OCI-LY3 (cell line): ENCODE measurements at regions not wholly inside any gene's neighbourhood (a gene's known extent, or its start where the extent isn't known, plus 50 kb on each side); places are given as distances from the start of the nearest gene placed in this dataset.

Experiments
- H2AFZ ChIP-seq: fragments of 200-600, 300-600 bp; shearing (Covaris generic); 2 replicates; pipeline ENCODE4 v1.6.0; 2014; ENCODE audit warnings: antibody characterized with exemption, low read depth, low read length
- H3K27ac ChIP-seq: fragments of 200-600, 300-600 bp; sonication (generic); 2 replicates; pipeline ENCODE4 v1.5.1; 2014; ENCODE audit warnings: mild to moderate bottlenecking, low read length, moderate library complexity, mixed read lengths
- H3K27me3 ChIP-seq: fragments of 200-600, 300-600 bp; sonication (generic); 2 replicates; pipeline ENCODE4 v1.6.1; 2014; ENCODE audit warnings: low read depth, low read length, mixed read lengths
- H3K36me3 ChIP-seq: fragments of 200-600, 300-600 bp; sonication (generic); replicated peaks from 2 replicates; pipeline ENCODE3; 2014; ENCODE audit warnings: low read depth, low read length, mixed read lengths
- H3K4me1 ChIP-seq: fragments of 300-600, 200-600 bp; sonication (generic); 2 replicates; pipeline ENCODE4 v1.6.1; 2014; ENCODE audit warnings: low read length, mixed read lengths
- H3K4me2 ChIP-seq: fragments of 200-600, 300-600 bp; sonication (generic); 2 replicates; pipeline ENCODE4 v1.6.1; 2014; ENCODE audit warnings: low read length, mixed read lengths
- H3K4me3 ChIP-seq: fragments of 300-600, 200-600 bp; sonication (generic); 2 replicates; pipeline ENCODE4 v1.5.1; 2014; ENCODE audit warnings: antibody characterized with exemption, mild to moderate bottlenecking, low read length, moderate library complexity
- H3K79me2 ChIP-seq: fragments of 300-600, 200-600 bp; shearing (Covaris generic); 2 replicates; pipeline ENCODE4 v1.6.1; 2014; ENCODE audit warnings: mild to moderate bottlenecking, low read length, mixed read lengths
- H3K9ac ChIP-seq: fragments of 300-600, 200-600 bp; shearing (Covaris generic); 2 replicates; pipeline ENCODE4 v1.6.0; 2014; ENCODE audit warnings: mild to moderate bottlenecking, low read length, moderate library complexity
- H3K9me3 ChIP-seq: fragments of 200-600, 300-600 bp; shearing (Covaris generic); 2 replicates; pipeline ENCODE4 v1.6.1; 2014; ENCODE audit warnings: low read length, mixed read lengths; ENCODE audit not compliant: insufficient read depth
- H4K20me1 ChIP-seq: fragments of 200-600, 300-600 bp; sonication (generic); 2 replicates; pipeline ENCODE4 v1.6.1; 2016; ENCODE audit warnings: low read length, mixed read lengths; ENCODE audit not compliant: insufficient read depth
- CTCF ChIP-seq: fragments of 200-600, 300-600 bp; sonication (generic); IDR thresholded peaks from 2 replicates; pipeline ENCODE4 v1.5.1; 2014; ENCODE audit warnings: antibody characterized with exemption, low read length, low read depth
- EZH2phosphoT487 ChIP-seq: fragments of 200-600 bp; shearing (Covaris generic); IDR thresholded peaks from 2 replicates; pipeline ENCODE4 v1.6.1; 2018; ENCODE audit warnings: antibody characterized with exemption, mixed run types, low read depth

GRCh38 chr1:87666681-87667080, 338.0 kb downstream of the LMO4 start:
- no peak for TF ChIP-seq EZH2phosphoT487
- TF ChIP-seq CTCF = no peak
- no peak overlapping the region for H2AFZ ChIP-seq
- H3K4me2 ChIP-seq = no peak overlapping the region
- H3K9me3 ChIP-seq = no peaks in the 10 kb centered on the region
- no peak overlapping the region for H3K4me3 ChIP-seq
- no peaks in the 10 kb centered on the region for H3K79me2 ChIP-seq
- H4K20me1 ChIP-seq = no peaks in the 10 kb centered on the region
- H3K36me3 ChIP-seq = no peaks in the 10 kb centered on the region
- H3K27ac ChIP-seq = no peak overlapping the region
- no peak overlapping the region for H3K9ac ChIP-seq
- H3K27me3 ChIP-seq = no peaks in the 10 kb centered on the region
- H3K4me1 ChIP-seq = no peaks in the 10 kb centered on the region

- H3K9me3 ChIP-seq = no peaks in the 10 kb centered on the region
- no peak overlapping the region for H3K4me3 ChIP-seq
- no peak overlapping the region for H3K4me2 ChIP-seq
- H3K79me2 ChIP-seq = no peaks in the 10 kb centered on the region
- H3K36me3 ChIP-seq = no peaks in the 10 kb centered on the region
- H3K4me1 ChIP-seq = no peaks in the 10 kb centered on the region
- H4K20me1 ChIP-seq = no peaks in the 10 kb centered on the region
- TF ChIP-seq CTCF (no peak), EZH2phosphoT487 (no peak)
- no peak overlapping the region for H3K27ac ChIP-seq
- no peaks in the 10 kb centered on the region for H3K27me3 ChIP-seq
- H2AFZ ChIP-seq = no peak overlapping the region
- no peak overlapping the region for H3K9ac ChIP-seq
Observed at GRCh38 chr1:87669674-87670073, 341.0 kb downstream of the LMO4 start.

- H3K36me3 ChIP-seq = no peaks in the 10 kb centered on the region
- H3K27me3 ChIP-seq = no peaks in the 10 kb centered on the region
- no peaks in the 10 kb centered on the region for H4K20me1 ChIP-seq
- no peak overlapping the region for H3K9ac ChIP-seq
- H3K4me2 ChIP-seq = no peak overlapping the region
- TF ChIP-seq EZH2phosphoT487 = no peak
- TF ChIP-seq CTCF = no peak
- no peaks in the 10 kb centered on the region for H3K9me3 ChIP-seq
- H3K27ac ChIP-seq = no peak overlapping the region
- H3K4me1 ChIP-seq = no peaks in the 10 kb centered on the region
- H3K4me3 ChIP-seq = no peak overlapping the region
- H3K79me2 ChIP-seq = no peaks in the 10 kb centered on the region
- no peak overlapping the region for H2AFZ ChIP-seq
Observed at GRCh38 chr1:87673309-87673708, 344.6 kb downstream of the LMO4 start.

- Histone ChIP-seq H3K4me2 (no peak overlapping the region), H4K20me1 (no peaks in the 10 kb centered on the region), H3K79me2 (no peaks in the 10 kb centered on the region), H3K36me3 (no peaks in the 10 kb centered on the region), H3K9ac (no peak overlapping the region), H2AFZ (no peak overlapping the region), H3K27ac (no peak overlapping the region), H3K9me3 (no peaks in the 10 kb centered on the region), H3K4me3 (no peak overlapping the region), H3K4me1 (no peaks in the 10 kb centered on the region), H3K27me3 (no peaks in the 10 kb centered on the region)
- no peak for TF ChIP-seq CTCF
- TF ChIP-seq EZH2phosphoT487 = no peak
Observed at GRCh38 chr1:87673748-87674147, 345.1 kb downstream of the LMO4 start.
